T-helper 1 cell treated with Interleukin-12 subunit alpha and Interleukin-12 subunit beta and Interleukin-4 antibody, amounts not matched to agents 30 μg/mL and 1 μg/mL, for 36 hours (primary cell): ENCODE measurements at regions not wholly inside any gene's neighbourhood (a gene's known extent, or its start where the extent isn't known, plus 50 kb on each side); places are given as distances from the start of the nearest gene placed in this dataset.
"Not testable (repeated sequence)": the region's sequence is repeated elsewhere in the genome, so short reads cannot be mapped to it uniquely, and the experiment has no call there.

Experiments used
- H3K27ac Mint-ChIP-seq: one replicate; pipeline ENCODE4 v1.8.0; 2021; ENCODE audit warnings: mild to moderate bottlenecking, mixed read lengths
- H3K27me3 Mint-ChIP-seq: one replicate; pipeline ENCODE4 v1.8.0; 2021; ENCODE audit warnings: low read depth, mixed read lengths
- H3K36me3 Mint-ChIP-seq: one replicate; pipeline ENCODE4 v1.8.0; 2021; ENCODE audit warnings: low read depth, mixed read lengths
- H3K4me1 Mint-ChIP-seq: one replicate; pipeline ENCODE4 v1.8.0; 2021; ENCODE audit warnings: low read depth, mixed read lengths
- H3K4me3 Mint-ChIP-seq: one replicate; pipeline ENCODE4 v1.8.0; 2021; ENCODE audit warnings: mild to moderate bottlenecking, moderate library complexity, mixed read lengths
- H3K9me3 Mint-ChIP-seq: one replicate; pipeline ENCODE4 v1.8.0; 2021; ENCODE audit warnings: mixed read lengths

GRCh38 chr10:23584396-23584795 lies 145.5 kb downstream of the OTUD1 start:
- Mint-ChIP-seq H3K27ac (no peak overlapping the region), H3K9me3 (peaks cover 6% of the 10 kb centered on the region), H3K4me1 (no peaks in the 10 kb centered on the region), H3K36me3 (no peaks in the 10 kb centered on the region), H3K27me3 (no peaks in the 10 kb centered on the region), H3K4me3 (no peak overlapping the region)

GRCh38 chr10:23585186-23585585 lies 146.3 kb downstream of the OTUD1 start:
- Mint-ChIP-seq H3K36me3 (no peaks in the 10 kb centered on the region), H3K4me3 (no peak overlapping the region), H3K9me3 (peaks cover 6% of the 10 kb centered on the region), H3K4me1 (no peaks in the 10 kb centered on the region), H3K27ac (no peak overlapping the region), H3K27me3 (no peaks in the 10 kb centered on the region)

GRCh38 chr10:23585666-23586065 lies 146.8 kb downstream of the OTUD1 start:
- H3K27ac Mint-ChIP-seq: no peak overlapping the region
- H3K4me3 Mint-ChIP-seq: no peak overlapping the region
- H3K27me3 Mint-ChIP-seq: no peaks in the 10 kb centered on the region
- H3K36me3 Mint-ChIP-seq: no peaks in the 10 kb centered on the region
- peaks cover 6% of the 10 kb centered on the region for H3K9me3 Mint-ChIP-seq
- no peaks in the 10 kb centered on the region for H3K4me1 Mint-ChIP-seq

- not testable (repeated sequence) for H3K4me3 Mint-ChIP-seq, H3K4me1 Mint-ChIP-seq, H3K27me3 Mint-ChIP-seq, H3K27ac Mint-ChIP-seq, H3K36me3 Mint-ChIP-seq
- H3K9me3 Mint-ChIP-seq: peaks cover 12% of the 10 kb centered on the region
These were observed 156.4 kb downstream of the OTUD1 start for GRCh38 chr10:23595278-23595677.

- H3K9me3 Mint-ChIP-seq: no peaks in the 10 kb centered on the region
- no peaks in the 10 kb centered on the region for H3K27me3 Mint-ChIP-seq
- no peaks in the 10 kb centered on the region for H3K4me1 Mint-ChIP-seq
- H3K36me3 Mint-ChIP-seq: no peaks in the 10 kb centered on the region
- no peak overlapping the region for H3K4me3 Mint-ChIP-seq
- H3K27ac Mint-ChIP-seq: no peak overlapping the region
These were observed 165.7 kb downstream of the OTUD1 start for GRCh38 chr10:23604613-23605012.

GRCh38 chr10:23606456-23606855 lies 167.6 kb downstream of the OTUD1 start:
- H3K9me3 Mint-ChIP-seq: no peaks in the 10 kb centered on the region
- H3K27ac Mint-ChIP-seq: no peak overlapping the region
- no peaks in the 10 kb centered on the region for H3K27me3 Mint-ChIP-seq
- no peaks in the 10 kb centered on the region for H3K4me1 Mint-ChIP-seq
- H3K36me3 Mint-ChIP-seq: no peaks in the 10 kb centered on the region
- no peak overlapping the region for H3K4me3 Mint-ChIP-seq

GRCh38 chr10:23608926-23609325 lies 170.1 kb downstream of the OTUD1 start:
- H3K27me3 Mint-ChIP-seq: no peaks in the 10 kb centered on the region
- no peak overlapping the region for H3K4me3 Mint-ChIP-seq
- H3K36me3 Mint-ChIP-seq: no peaks in the 10 kb centered on the region
- no peaks in the 10 kb centered on the region for H3K4me1 Mint-ChIP-seq
- H3K9me3 Mint-ChIP-seq: no peaks in the 10 kb centered on the region
- no peak overlapping the region for H3K27ac Mint-ChIP-seq

GRCh38 chr10:23610626-23611307 lies 171.9 kb downstream of the OTUD1 start:
- Mint-ChIP-seq H3K9me3 (no peaks in the 10 kb centered on the region), H3K27ac (no peak overlapping the region), H3K4me3 (no peak overlapping the region), H3K27me3 (no peaks in the 10 kb centered on the region), H3K36me3 (no peaks in the 10 kb centered on the region), H3K4me1 (no peaks in the 10 kb centered on the region)

GRCh38 chr10:23611308-23612029 lies 172.6 kb downstream of the OTUD1 start:
- Mint-ChIP-seq H3K27ac (no peak overlapping the region), H3K4me3 (no peak overlapping the region), H3K27me3 (no peaks in the 10 kb centered on the region), H3K4me1 (no peaks in the 10 kb centered on the region), H3K36me3 (no peaks in the 10 kb centered on the region), H3K9me3 (no peaks in the 10 kb centered on the region)

- H3K9me3 Mint-ChIP-seq: no peaks in the 10 kb centered on the region
- H3K27ac Mint-ChIP-seq: no peak overlapping the region
- H3K27me3 Mint-ChIP-seq: no peaks in the 10 kb centered on the region
- H3K36me3 Mint-ChIP-seq: no peaks in the 10 kb centered on the region
- H3K4me1 Mint-ChIP-seq: no peaks in the 10 kb centered on the region
- no peak overlapping the region for H3K4me3 Mint-ChIP-seq
These were observed 175.0 kb downstream of the OTUD1 start for GRCh38 chr10:23613900-23614299.

GRCh38 chr10:23614483-23614882 lies 175.6 kb downstream of the OTUD1 start:
- H3K4me3 Mint-ChIP-seq: no peak overlapping the region
- no peaks in the 10 kb centered on the region for H3K9me3 Mint-ChIP-seq
- H3K36me3 Mint-ChIP-seq: no peaks in the 10 kb centered on the region
- H3K4me1 Mint-ChIP-seq: no peaks in the 10 kb centered on the region
- no peak overlapping the region for H3K27ac Mint-ChIP-seq
- no peaks in the 10 kb centered on the region for H3K27me3 Mint-ChIP-seq

GRCh38 chr10:23630376-23630775 lies 191.5 kb downstream of the OTUD1 start:
- H3K27me3 Mint-ChIP-seq: no peaks in the 10 kb centered on the region
- H3K4me3 Mint-ChIP-seq: no peak overlapping the region
- peaks cover 5% of the 10 kb centered on the region for H3K9me3 Mint-ChIP-seq
- H3K36me3 Mint-ChIP-seq: no peaks in the 10 kb centered on the region
- H3K4me1 Mint-ChIP-seq: no peaks in the 10 kb centered on the region
- no peak overlapping the region for H3K27ac Mint-ChIP-seq

GRCh38 chr10:23630885-23631284 lies 192.0 kb downstream of the OTUD1 start:
- Mint-ChIP-seq H3K27me3 (no peaks in the 10 kb centered on the region), H3K27ac (no peak overlapping the region), H3K36me3 (no peaks in the 10 kb centered on the region)

GRCh38 chr10:23643111-23643780 lies 204.4 kb downstream of the OTUD1 start:
- H3K27me3 Mint-ChIP-seq: peaks cover 5% of the 10 kb centered on the region
- H3K36me3 Mint-ChIP-seq: no peaks in the 10 kb centered on the region
- no peak overlapping the region for H3K4me3 Mint-ChIP-seq
- H3K4me1 Mint-ChIP-seq: no peaks in the 10 kb centered on the region
- no peaks in the 10 kb centered on the region for H3K9me3 Mint-ChIP-seq
- no peak overlapping the region for H3K27ac Mint-ChIP-seq

More at GRCh38 chr10:23630885-23631284, 192.0 kb downstream of the OTUD1 start:
- Mint-ChIP-seq H3K4me3 (no peak overlapping the region), H3K9me3 (peaks cover 5% of the 10 kb centered on the region), H3K4me1 (no peaks in the 10 kb centered on the region)

- Mint-ChIP-seq H3K9me3 (no peaks in the 10 kb centered on the region), H3K27ac (no peak overlapping the region), H3K4me1 (no peaks in the 10 kb centered on the region), H3K36me3 (no peaks in the 10 kb centered on the region), H3K27me3 (no peaks in the 10 kb centered on the region), H3K4me3 (no peak overlapping the region)
These were observed 209.7 kb downstream of the OTUD1 start for GRCh38 chr10:23648618-23649017.
